ENCODE measurements at regions not wholly inside any gene's neighbourhood (a gene's known extent, or its start where the extent isn't known, plus 50 kb on each side); places are given as distances from the start of the nearest gene placed in this dataset.

GRCh38 chr6:137665342-137665934 lies 171.2 kb upstream of the OLIG3 start:
- H3K27ac ChIP-seq = no peak overlapping the region
- intact Hi-C loops (cut with DNase I; ENCODE audit: low total_unique reads) = no loop called here
- H3K36me3 ChIP-seq = no peaks in the 10 kb centered on the region
- peaks cover 0 to 6% (median 5%) of the 10 kb centered on the region in 4 donors for H3K4me1 ChIP-seq
- no peaks in the 10 kb centered on the region for H3K27me3 ChIP-seq
- no peak for DNase-seq
- TF ChIP-seq POLR2A (IDR thresholded peaks at IDR 0.05) = no peak
- TF ChIP-seq POLR2AphosphoS5 (IDR thresholded peaks at IDR 0.05) = no peak
- no peak for TF ChIP-seq CTCF (IDR thresholded peaks at IDR 0.05)
- TF ChIP-seq EP300 (IDR thresholded peaks at IDR 0.05) = no peak
- 79 to 84% (median 82%) methylated on average over 6 of the region's 6 CpGs for WGBS, 5 donors
- H3K9me3 ChIP-seq = no peaks in the 10 kb centered on the region
- H3K4me3 ChIP-seq = no peak overlapping the region

- Histone ChIP-seq H3K27me3 (no peaks in the 10 kb centered on the region), H3K36me3 (no peaks in the 10 kb centered on the region), H3K9me3 (no peaks in the 10 kb centered on the region), H3K27ac (no peak overlapping the region), H3K4me3 (no peak overlapping the region), H3K4me1 (no peaks in the 10 kb centered on the region)
- TF ChIP-seq EP300 (IDR thresholded peaks at IDR 0.05) = no peak
- TF ChIP-seq CTCF (IDR thresholded peaks at IDR 0.05) = no peak
- no peak for TF ChIP-seq POLR2AphosphoS5 (IDR thresholded peaks at IDR 0.05)
- intact Hi-C loops (cut with DNase I; ENCODE audit: low total_unique reads) = no loop called here
- 68 to 82% (median 73%) methylated on average over 4 of the region's 4 CpGs for WGBS, 5 donors
- no peak for DNase-seq
Observed at GRCh38 chr6:137666202-137666774, 172.1 kb upstream of the OLIG3 start.

GRCh38 chr6:137673603-137674002 lies 179.4 kb upstream of the OLIG3 start:
- no peak overlapping the region for H3K27ac ChIP-seq
- WGBS, 5 donors = 61 to 79% (median 63%) methylated on average over 3 of the region's 3 CpGs
- intact Hi-C loops (cut with DNase I; ENCODE audit: low total_unique reads) = no loop called here

GRCh38 chr6:137676888-137677287 lies 182.7 kb upstream of the OLIG3 start:
- no peak for DNase-seq
- Histone ChIP-seq H3K4me1 (no peaks in the 10 kb centered on the region), H3K27me3 (no peaks in the 10 kb centered on the region), H3K36me3 (no peaks in the 10 kb centered on the region), H3K27ac (no peak overlapping the region), H3K9me3 (no peaks in the 10 kb centered on the region), H3K4me3 (no peak overlapping the region)
- TF ChIP-seq POLR2AphosphoS5 (IDR thresholded peaks at IDR 0.05) (no peak), EP300 (IDR thresholded peaks at IDR 0.05) (no peak), CTCF (IDR thresholded peaks at IDR 0.05) (no peak), POLR2A (IDR thresholded peaks at IDR 0.05) (no peak)
- WGBS, 5 donors = 82 to 90% (median 87%) methylated on average over 2 of the region's 2 CpGs
- intact Hi-C loops (cut with DNase I; ENCODE audit: low total_unique reads) = no loop called here

More at GRCh38 chr6:137673603-137674002, 179.4 kb upstream of the OLIG3 start:
- Histone ChIP-seq H3K36me3 (no peaks in the 10 kb centered on the region), H3K9me3 (no peaks in the 10 kb centered on the region), H3K27me3 (no peaks in the 10 kb centered on the region), H3K4me1 (no peaks in the 10 kb centered on the region), H3K4me3 (no peak overlapping the region)
- TF ChIP-seq POLR2A (IDR thresholded peaks at IDR 0.05) (no peak), CTCF (IDR thresholded peaks at IDR 0.05) (no peak), POLR2AphosphoS5 (IDR thresholded peaks at IDR 0.05) (no peak), EP300 (IDR thresholded peaks at IDR 0.05) (no peak)
- no peak for DNase-seq
